ENCODE measurements at regions not wholly inside any gene's neighbourhood (a gene's known extent, or its start where the extent isn't known, plus 50 kb on each side); places are given as distances from the start of the nearest gene placed in this dataset.

DNA sequence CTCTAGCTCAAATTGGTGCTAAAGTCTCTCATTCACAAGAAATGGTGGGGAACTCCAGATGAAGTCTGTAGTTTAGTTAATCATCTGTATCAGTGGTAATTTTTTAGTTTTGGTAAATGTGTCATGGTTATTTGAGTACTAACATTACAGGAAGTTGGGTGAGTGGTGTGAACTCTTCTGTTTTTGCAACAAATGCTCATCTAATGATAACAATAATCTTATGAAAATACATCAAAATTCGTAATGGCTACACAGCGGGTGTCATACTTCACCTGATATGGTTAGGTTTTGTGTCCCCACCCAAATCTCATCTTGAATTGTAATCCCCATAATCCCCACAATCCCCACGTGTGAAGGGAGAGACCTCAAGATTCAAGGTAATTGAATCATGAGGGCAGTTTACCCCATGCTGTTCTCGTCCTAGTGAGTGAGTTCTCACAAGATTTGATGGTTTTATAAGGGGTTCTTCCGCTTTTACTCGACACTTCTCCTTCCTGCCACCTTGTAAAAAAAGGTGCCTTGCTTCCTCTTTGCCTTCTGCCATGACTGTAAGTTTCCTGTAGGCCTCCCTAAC is 209.3 kb upstream of the FOXN3 start:
- no peak for DNase-seq

DNA sequence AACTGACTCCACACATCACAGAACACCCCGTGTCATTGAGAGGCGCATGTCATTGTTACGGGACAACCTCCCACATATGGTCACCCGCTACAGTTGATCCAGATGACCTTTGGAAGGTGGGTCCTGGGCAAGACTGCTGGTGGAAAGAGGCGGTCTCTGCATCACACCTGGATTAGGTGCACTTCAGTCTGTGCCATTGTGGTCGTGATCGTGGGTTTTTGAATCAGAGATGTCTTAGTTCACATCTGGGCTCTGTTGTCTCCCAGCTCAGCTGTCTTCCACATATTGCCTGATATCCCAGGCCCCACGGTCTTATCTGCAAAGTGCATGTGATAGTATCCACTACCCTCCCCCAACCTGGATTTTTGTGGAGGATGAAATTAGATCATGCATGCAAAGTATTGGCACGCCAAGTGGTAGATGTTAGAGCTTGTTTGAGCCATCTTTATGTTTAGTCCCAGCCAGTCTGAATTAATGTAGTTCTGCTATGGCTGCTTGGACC is 208.7 kb upstream of the FOXN3 start:
- DNase-seq: no peak

DNA sequence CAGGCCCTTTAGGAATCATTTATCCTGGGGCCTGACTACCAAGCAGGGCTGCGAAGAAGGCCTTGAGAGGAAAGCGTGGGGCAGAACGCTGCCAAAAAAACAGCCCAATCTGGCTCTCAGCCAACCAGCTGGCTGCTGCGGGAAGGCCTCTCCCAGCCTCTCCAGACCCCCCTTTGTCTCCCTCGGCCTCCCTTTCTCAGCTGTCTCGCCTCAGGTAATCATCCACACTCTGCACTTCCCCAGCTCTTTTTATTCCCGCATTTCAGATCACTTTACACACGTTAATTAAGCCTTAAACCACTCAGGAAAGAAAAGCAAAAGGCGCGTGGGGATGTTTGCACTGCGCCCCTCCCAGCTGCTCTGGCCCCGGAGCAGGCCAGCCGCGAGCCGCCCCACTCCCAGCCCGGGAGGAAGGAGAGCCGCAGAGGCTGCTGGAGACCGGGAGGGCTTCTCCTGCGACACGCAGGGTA is 208.2 kb upstream of the FOXN3 start:
- DNase-seq: no peak

DNA sequence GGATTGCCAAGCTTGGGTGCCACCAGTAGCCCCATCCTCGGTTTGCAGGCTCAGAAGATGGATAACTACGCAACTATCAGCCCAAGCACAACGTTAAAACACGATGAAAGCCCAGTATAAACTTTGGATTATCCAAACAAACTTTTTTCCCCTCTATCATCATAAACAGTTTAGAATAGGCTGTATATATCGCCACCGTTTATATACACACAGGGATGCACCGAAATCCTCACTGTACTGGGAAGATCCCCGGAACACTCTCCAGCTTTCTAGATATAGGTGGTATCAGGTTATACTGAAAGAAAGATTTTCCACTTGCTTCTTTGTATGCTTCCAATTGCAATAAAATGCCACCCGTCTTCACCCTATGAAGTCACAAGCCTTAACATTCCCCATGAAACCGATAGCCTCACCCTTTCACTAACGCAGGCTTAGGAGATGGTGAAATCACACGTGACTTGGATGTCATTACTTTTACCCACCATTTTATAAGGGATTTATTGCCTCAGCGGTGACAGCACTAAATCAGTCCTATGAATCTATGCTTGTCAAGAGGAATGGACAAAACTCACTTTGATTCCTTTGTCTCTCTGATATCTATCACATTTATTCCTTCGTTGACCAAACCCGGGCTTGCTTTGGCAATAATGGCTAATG is 207.6 kb upstream of the FOXN3 start:
- DNase-seq: no peak

DNA sequence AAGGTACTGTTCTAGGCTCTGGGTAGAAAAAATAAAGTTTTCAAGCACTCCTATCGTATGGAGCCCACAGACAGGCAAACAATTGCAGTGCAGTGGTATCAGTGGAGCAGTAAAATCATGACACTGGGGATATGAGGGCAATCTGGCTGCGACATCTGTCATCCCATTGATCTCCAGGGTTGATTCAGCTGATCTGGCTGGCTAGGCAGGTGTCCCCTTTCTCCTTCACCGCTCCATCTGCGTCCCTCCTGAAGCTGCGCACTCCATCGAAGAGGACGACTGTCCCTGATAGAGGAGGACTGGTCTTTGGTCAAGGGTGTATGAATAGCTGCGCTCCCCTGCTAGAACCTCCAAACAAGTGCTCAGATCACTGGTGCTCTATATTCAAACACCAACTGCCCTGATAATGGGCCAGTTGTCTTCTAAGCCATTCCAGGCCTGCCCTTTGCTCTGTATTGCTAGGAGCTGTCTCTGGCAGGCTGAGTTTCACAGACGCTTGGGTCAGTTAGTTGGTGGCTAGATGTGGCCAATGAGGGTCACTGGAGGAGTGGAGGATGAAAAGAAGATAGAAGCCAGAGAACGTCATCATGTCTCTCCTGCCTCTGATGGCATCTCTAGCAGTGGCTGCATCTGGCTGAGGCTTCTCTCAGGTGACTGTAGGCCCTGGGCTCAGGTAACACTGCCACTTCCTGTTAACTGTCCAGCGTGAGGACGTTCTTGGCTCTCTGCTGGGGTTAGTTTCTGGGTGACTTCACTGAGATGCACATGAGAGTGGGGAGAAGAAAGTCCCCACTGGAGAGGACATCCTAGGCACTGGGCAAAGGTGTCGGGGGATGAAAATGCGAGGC is 205.0 kb upstream of the FOXN3 start:
- no peak for DNase-seq

DNA sequence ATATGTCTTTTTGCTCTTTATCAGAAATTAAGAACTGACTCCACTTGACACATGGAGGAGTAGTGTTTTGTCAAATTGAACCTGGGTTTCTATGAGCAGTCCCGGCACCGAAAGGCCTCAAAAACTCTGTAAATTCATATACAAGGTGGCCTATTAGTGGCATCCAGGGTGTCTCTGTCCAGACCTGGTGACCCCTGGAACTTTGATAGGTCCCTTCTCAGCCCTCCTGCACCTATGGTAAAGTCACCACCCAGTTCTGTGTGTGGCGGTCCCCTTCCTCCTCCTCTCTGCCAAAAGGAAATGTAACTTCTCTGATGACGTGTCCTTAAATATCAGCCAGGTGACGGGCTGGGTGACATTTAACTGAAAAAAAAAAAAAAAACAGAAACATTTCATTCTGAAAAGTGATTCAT is 204.0 kb upstream of the FOXN3 start:
- peak; percentile 65 for DNase-seq

DNA sequence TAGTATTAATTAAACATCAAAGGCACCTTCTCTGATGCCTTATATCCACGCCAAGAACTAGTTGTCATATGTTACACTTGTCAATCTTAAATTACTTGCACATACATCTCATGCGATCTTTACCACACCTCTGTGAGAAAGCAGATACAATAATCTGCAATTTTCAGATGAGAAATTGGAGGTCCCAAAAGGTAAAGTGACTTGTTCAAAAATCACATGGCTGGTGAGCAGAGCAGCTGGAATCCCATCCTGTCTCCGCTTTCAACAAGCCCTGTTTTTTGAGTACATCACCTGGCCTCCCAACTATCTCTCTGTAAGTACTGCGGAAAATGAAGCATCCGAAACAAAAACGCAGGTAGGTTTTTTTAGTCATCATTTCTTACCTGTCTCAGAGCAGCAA is 203.4 kb upstream of the FOXN3 start:
- DNase-seq: no peak

DNA sequence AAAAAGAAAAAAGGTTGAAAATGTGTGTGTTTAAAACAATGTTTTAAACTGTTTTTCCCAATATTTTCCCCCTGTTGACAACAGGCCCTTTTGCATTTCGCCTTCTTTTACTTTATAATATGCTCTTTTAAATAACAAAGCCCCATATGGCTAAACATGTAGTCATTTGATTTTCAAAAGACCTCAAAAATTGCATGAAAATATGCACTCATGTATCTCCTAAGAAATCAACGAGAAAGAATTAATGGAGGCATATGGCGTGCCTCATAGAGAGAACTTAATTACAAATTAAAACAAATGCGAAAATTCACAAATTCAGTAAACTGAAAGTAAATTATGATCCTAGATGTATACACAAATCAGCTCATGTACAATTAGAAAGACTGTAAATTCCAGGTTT is 202.6 kb upstream of the FOXN3 start:
- no peak for DNase-seq

DNA sequence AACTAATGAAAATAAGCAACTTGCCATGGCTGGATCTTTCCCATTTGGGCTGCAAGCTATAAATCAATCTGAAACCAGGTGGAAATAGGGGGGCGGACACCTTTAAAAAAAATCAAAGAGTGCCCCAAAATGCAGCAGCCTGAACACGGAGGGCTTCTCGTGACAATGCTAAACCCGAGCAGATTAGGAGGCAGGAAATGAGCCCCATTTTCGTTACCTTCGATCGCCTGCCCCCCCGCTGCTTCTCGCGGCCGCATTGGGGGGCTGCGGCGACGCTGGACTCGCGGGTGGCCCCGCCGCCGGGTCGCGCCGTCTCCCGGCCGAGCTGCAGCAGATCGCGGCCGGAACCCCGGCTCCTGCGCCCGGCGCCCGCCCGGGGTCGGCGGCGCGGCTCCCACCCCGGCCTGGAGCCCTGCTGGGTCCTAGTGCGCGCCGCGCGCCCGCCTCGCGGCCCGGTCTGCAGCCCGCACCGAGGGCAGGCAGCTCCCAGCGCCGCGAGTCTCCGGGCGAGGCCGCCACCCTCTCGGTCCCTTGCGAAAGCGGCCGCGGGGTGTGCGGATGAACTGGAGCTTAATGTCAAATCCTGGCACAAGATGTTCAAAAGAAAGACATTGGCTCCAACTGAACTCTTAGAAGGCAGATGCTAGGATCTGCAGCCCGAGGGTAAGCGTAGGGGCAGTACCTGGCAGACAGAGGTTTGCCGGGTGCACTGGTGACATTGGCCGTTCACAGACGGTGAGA is 201.9 kb upstream of the FOXN3 start:
- peak; percentile 69 for DNase-seq

DNA sequence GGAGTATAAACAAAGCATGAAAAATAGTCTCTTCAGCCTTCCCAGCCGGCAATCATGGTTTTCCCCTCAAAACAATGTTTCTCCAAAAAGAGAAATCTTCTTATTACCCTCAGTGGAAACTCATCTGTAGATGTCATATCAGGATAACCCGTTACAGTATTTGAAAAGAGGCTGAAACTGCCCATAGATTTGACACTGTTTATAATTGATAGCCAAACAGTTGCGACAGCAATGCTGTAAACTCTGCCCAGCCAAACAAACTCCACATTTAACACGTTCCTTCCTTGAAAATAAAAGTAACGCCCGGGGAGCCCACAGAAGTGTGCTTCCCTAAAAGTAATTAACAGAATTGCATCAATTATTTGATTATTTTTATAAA is 201.3 kb upstream of the FOXN3 start:
- DNase-seq: no peak

DNA sequence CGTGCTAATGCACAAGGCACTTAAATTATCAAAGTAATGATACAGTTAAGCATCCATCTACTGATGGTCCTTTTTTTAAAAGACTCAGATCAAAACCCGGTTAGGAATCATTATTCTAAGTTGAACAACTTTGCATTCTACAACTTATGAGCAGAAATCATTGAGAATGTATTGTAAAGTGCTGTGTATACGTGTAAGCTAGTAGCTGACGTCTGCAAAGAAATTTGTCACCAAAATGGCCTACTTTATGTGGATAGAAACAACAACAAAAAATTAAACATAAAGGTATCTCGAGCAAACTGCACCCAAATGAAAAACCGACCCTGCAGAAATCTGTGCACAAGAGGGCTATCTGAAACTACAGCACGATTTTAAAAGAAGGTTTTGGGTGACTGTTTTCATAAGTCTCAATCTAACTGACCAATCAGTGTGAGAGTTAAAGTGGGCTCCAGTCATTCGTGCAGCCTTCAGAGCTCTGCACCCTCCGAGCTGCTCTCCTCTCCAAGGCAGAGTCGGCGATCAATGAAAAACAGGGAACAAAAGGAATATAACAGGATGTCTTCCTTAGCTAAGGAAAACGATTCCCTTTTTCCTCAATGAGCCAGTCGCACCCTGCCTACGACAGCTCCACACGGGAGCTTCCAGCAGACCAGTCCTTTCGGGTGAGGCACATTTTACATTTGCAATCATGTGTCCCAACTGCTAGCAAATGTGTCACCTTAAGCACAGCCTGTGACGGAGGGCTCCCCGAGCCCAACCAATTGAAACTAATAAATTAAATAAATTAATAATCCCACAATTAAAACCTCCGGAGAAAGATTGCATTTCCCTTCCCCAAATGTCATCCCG is 200.7 kb upstream of the FOXN3 start:
- DNase-seq: peak; percentile 48

DNA sequence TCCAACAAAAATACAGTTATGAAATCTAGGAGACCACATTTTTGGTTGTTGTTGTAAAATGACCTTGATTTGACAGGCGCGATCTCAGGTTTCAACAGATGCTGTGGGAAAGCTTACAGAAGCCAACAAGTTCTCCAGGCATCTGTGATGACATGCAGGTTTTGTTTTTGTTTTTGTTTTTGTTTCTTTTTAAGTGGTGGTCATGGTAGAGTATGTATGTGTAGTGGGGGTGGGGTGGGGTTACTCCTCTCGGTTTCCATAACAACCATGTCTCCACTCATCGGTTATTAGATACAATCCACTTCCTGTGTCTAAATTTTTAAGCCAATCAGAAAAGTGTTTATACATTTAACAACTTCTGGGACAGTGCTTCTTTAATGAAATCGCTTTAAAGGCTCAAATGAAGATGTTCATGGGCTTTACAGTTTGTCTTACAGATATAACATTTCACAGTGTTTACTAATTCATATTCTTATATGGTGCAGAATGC is 199.9 kb upstream of the FOXN3 start:
- peak; percentile 53 for DNase-seq

DNA sequence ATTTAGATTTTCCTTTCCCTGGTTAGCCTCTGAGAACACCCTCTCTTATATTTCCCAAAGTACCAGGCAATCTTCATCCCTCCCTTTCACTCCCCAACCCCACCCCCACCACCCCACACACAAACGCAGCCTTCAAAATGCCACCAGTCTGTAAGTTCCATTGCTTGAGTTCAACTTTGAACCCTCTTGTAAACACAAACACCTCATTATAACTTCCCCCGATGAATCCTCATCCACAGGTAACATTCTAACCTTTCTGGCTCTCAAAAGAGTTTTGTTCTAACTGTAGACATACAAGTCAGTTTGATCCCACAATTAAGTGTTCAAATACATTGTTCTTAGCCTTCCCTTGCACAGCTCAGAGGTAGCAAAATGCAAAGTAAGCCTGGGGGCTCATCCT is 199.4 kb upstream of the FOXN3 start:
- no peak for DNase-seq

DNA sequence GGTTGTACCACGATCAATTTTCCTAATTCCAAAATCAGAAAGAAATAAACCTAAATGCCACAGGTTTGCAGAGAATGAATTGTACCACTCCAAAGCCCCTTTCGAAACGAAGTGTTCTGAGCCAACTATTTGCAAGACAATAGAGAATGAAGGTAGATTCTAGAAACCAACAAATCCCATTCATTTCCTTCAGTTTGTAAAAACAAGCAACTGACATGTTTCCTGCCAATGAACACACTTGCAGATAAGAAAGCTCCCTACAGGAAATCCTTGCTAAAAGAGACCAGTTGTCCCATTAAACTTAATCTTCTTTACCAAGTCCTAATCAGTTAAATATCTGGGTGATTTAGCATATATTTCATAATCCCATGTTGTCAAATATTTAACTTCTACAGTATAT is 198.4 kb upstream of the FOXN3 start:
- DNase-seq: no peak

DNA sequence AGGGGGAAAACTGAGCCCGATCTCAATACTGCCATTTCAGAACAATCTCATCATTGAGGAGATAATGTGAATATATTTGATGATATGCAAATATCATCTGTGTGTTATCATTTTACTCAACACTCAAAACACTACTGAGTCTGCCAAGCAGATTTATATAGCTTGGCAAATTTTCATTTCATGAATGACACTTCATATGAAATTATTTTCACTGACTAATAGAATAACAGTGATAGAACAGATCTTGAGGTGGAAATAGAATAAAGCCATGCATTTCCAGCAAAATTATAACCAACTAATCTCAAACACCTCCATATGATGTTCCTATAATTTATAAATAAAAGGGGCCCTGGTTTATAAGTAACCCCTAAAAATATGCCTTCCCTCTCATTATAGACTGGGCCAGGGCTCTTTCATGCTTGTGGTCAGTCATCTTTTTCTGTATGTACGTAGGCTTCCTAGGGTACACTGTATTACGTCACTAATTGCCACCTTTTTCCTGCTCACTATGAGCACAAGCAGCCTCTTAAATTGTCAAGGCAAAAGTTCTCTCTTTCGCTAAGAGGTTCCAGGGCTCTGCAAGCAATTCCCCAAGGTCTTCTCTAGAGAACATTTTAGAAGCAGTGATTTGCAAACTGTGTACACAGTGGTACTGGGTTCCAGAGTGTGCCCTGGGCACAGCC is 197.1 kb upstream of the FOXN3 start:
- DNase-seq: no peak

DNA sequence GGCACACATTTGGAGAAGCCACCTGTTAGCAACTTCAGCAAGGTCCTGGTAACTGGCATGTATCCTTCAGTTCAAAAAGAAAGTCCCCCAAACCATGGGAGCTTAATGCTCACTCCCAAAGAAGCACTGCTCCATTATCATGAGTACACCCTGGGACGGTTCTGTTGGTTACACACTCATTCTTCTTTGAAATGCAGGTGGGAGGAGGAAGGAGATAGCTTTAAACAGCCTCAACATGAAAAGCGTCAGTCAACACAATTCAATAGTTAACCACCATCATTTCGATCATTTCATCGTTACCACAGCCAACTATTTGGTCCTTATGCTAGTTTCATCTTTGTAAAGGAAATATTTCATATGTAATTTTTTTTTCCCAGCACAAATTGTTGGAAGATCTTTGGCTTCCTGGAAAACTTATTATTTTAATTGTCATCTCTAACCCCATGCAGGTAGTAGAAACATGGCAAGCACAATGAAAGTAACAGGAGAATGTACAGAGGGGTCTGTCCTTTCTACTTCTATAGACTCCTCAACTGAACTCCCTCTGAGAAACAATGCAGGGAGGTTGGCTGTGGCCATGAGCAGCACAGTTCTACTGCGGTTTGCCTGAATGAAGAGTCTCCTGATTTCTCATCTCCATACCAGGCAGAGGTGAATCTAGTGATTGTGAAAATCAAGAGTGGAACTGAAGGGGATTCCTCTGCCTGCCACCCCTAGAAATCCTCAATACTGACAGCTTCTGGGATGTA is 196.4 kb upstream of the FOXN3 start:
- no peak for DNase-seq

DNA sequence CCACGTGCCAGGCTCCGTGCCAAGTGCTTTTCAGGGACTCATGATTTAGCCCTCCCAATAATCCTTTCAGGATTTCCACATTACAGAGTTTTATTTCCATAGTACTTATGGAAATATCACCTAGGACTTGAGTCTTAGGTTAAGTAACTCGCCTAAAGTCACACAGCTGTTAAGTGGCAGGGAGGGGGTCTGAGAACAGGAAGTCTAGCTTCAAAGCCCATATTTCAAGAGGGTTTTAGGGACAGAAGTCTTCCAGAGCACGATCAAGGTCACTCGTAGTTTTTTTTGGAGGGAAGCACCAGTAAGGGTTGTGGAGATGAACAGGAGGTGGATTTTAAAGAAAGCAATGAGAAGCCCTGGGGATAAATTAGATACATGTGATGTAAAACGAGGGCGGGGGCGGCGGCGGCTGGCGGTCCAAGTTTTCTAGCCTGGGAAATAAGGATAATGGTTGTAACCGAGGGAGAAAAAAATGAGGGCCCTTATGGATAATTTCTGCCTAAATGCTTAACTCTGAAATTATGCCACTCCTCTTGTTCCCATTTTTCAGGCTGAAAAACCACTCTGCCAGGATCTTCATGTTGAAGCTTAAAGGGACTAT is 192.6 kb upstream of the FOXN3 start:
- no peak for DNase-seq

DNA sequence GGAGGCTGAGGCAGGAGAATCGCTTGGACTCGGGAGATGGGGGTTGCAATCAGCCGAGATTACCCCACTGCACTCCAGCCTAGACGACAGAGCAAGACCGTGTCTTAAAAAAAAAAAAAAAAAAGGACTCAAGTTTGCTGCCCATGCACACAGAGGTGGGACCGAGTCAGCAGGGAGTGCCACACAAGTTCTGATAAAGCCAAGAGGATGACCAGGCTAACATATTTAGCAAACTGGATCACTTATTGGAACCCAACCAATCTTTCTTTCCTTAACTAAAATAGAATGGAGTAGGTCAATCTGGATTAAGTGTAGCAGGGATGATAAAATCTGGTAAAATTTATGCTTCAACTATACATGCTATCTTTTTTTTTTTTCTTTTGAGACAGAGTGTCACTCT is 190.4 kb upstream of the FOXN3 start:
- DNase-seq: no peak

DNA sequence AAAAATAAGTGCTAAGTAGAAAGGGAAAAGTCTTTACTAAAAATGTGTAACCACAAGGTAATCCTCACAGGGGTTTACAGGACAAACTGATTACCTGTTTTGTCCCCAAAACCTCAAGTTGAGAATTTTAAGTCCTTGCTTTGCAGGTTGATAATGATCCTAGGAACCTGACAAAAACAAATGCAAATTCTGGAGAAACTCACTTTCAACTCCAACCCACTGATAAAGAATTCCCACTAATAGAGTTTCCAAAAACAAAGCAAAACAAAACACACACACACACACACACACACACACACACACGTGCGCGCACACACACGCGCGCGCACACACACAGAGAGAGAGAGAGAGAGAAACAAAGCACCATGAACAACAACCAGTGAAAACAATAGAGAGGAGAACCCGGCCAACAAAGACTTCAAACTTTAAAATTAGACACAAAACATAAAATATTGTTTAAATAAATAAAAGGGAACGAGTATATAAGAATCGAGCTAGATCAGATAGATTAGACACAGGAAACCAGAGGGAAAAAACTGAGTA is 187.0 kb upstream of the FOXN3 start:
- DNase-seq: no peak

Measured in CD4-positive, alpha-beta T cell treated with Interleukin-6 for 4 hours (primary cell).